GM10266 (cell line): ENCODE measurements at regions not wholly inside any gene's neighbourhood (a gene's known extent, or its start where the extent isn't known, plus 50 kb on each side); places are given as distances from the start of the nearest gene placed in this dataset.

ENCODE experiments used
- DNase-seq: peaks from one replicate; pipeline ENCODE4 v3.0.0; 2012; ENCODE audit errors: extremely low spot score
- CTCF ChIP-seq: IDR thresholded peaks from 2 replicates; pipeline ENCODE4 v1.5.1; 2012; ENCODE audit warnings: mild to moderate bottlenecking, low read depth; ENCODE audit not compliant: control insufficient read depth, insufficient read depth; ENCODE audit errors: missing control alignments

GRCh38 chrX:43479070-43479469 lies 177.0 kb upstream of the MAOA start:
- no peak for TF ChIP-seq CTCF

DNA sequence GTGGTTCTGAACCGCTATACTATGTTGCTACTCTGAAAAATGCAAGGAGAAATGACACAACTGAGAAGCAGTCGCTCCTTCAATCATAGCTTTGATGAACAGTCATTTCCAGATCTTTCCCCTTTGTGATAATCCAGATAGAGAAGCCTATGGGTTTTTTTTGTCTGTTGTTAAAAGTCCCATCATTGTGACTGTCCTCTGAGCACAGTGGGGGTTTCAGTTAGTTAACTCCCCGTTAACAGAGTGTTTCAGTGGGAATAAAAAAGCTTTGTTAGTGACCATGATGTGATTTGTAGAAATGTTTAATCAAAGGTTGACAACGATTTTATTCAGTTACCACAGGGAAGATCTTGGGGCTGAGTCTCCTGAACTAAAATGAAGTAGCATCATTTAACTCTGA lies 176.2 kb upstream of the MAOA start:
- no peak for DNase-seq
- TF ChIP-seq CTCF = no peak

More at GRCh38 chrX:43479070-43479469, 177.0 kb upstream of the MAOA start:
- no peak for DNase-seq

GRCh38 chrX:43481576-43481975 lies 174.5 kb upstream of the MAOA start:
- no peak for DNase-seq
- TF ChIP-seq CTCF = no peak

GRCh38 chrX:43493756-43494155 lies 162.3 kb upstream of the MAOA start:
- no peak for TF ChIP-seq CTCF
- no peak for DNase-seq

GRCh38 chrX:43500246-43500645 lies 155.9 kb upstream of the MAOA start:
- TF ChIP-seq CTCF = no peak
- no peak for DNase-seq

DNA sequence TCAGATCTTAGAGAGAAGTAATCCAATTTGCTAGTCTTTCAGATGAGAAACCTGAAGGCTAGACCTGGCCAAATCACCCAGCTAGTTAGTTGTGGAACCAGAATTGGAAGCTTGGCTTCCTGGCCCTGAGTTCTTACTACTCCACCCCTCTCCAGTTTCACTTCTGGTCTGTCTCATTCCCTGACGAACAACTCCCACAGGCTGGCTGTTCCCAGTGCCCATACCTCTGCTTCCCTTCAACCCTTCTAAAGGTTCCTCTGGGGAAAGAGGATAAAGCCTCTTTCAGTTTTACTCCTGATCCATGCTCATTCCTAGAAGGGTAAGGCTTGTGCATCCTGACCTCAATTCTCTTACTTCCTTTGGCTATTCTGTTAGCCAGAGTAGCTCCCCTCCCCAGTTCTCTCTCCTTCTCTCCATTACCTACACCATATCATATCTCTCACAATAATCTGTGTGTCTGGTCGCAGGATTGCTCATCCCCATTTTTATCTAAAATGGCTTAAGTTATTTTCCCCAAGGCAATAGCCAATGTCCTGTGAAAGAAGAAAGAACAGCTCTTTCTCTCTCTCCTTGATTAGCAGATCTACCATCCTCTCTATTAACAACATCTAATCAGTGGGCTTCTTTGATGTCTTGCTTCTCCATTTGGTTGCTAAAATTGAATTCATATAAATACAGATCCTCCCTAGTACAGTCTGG lies 155.0 kb upstream of the MAOA start:
- no peak for DNase-seq
- TF ChIP-seq CTCF = no peak

DNA sequence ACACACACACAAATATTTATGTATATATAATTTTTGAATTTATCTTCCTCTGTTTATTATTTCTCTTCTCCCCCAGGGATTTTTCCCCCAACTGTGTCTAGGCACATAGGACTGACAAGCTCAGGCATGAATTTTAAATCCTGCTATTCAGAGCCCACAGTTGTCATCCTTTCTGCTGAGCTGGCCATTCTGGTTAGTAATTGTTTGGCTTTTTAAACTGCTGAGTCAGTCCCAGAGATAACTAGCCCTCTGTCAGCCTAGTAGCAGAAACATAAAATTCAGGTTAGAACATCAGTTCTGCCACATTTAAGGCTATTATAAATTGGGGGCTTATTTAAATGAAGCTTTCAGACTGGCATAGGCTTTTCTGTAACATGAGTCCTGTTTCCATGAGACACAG lies 151.7 kb upstream of the MAOA start:
- no peak for DNase-seq
- TF ChIP-seq CTCF = no peak
